GM23338 (cell line): ENCODE measurements at regions not wholly inside any gene's neighbourhood (a gene's known extent, or its start where the extent isn't known, plus 50 kb on each side); places are given as distances from the start of the nearest gene placed in this dataset.

Source experiments
- CTCF ChIP-seq, 2 experiments: fragments of 200-600 bp in 1 of 2; sonication (generic) in 1 of 2; conservative IDR thresholded peaks; 2 replicates each; pipeline versions ENCODE4 v1.5.1 to v1.6.1; 2016 to 2017; ENCODE audit warnings: antibody characterized with exemption in 2 of 2, low read depth in 2 of 2, mild to moderate bottlenecking in 2 of 2, moderate library complexity in 1 of 2
- ETS1 ChIP-seq: IDR thresholded peaks from 2 replicates; pipeline ENCODE4 v1.6.1; 2016; ENCODE audit warnings: antibody characterized with exemption
- EZH2 ChIP-seq: fragments of 200-600 bp; sonication (generic); IDR thresholded peaks from one replicate; pipeline ENCODE4 v1.8.0; 2017; ENCODE audit warnings: antibody characterized with exemption, mild to moderate bottlenecking, low read depth; ENCODE audit not compliant: unreplicated experiment
- EZH2phosphoT487 ChIP-seq: fragments of 200-600 bp; sonication (generic); IDR thresholded peaks from one replicate; pipeline ENCODE4 v1.8.1; 2018; ENCODE audit warnings: antibody characterized with exemption; ENCODE audit not compliant: unreplicated experiment
- JUNB ChIP-seq: IDR thresholded peaks from one replicate; pipeline ENCODE4 v1.6.1; 2016; ENCODE audit warnings: antibody characterized with exemption; ENCODE audit not compliant: unreplicated experiment
- POLR2AphosphoS5 ChIP-seq: IDR thresholded peaks from 2 replicates; pipeline ENCODE4 v1.6.1; 2016; ENCODE audit warnings: antibody characterized with exemption, low read depth
- REST ChIP-seq: IDR thresholded peaks from one replicate; pipeline ENCODE4 v1.6.1; 2018; ENCODE audit warnings: antibody characterized with exemption; ENCODE audit not compliant: unreplicated experiment
- STAT1 ChIP-seq: IDR thresholded peaks from one replicate; pipeline ENCODE4 v1.6.1; 2016; ENCODE audit warnings: antibody characterized with exemption; ENCODE audit not compliant: unreplicated experiment
- ZNF331 ChIP-seq: fragments of 250-450 bp; sonication (Bioruptor Pico); IDR thresholded peaks from 2 replicates; pipeline ENCODE4 v1.5.0; 2020; ENCODE audit warnings: low read depth, mild to moderate bottlenecking, moderate library complexity

- no peak for TF ChIP-seq JUNB
- TF ChIP-seq REST = no peak
- no peak for TF ChIP-seq CTCF (conservative IDR thresholded peaks at IDR 0.05; ENCODE audit: low read depth in 2 of 2)
- TF ChIP-seq EZH2 = no peak
- no peak for TF ChIP-seq POLR2AphosphoS5
- no peak for TF ChIP-seq ZNF331 (CRISPR knock-in tag)
- no peak for TF ChIP-seq STAT1
- TF ChIP-seq ETS1 = no peak
- no peak for TF ChIP-seq EZH2phosphoT487
Observed at GRCh38 chr6:132972971-132973370, 158.6 kb downstream of the RPS12 start.
